H9 (cell line): ENCODE measurements at regions not wholly inside any gene's neighbourhood (a gene's known extent, or its start where the extent isn't known, plus 50 kb on each side); places are given as distances from the start of the nearest gene placed in this dataset.

Experiments used
- DNase-seq: peaks from one replicate; pipeline ENCODE4 v3.0.0-alpha.2; 2017
- H2AFZ ChIP-seq: one replicate; pipeline ENCODE4 v1.6.1; 2013; ENCODE audit warnings: mild to moderate bottlenecking, low read length, control low read depth, moderate library complexity
- H2AK5ac ChIP-seq: 2 replicates; pipeline ENCODE4 v1.6.1; 2013; ENCODE audit warnings: low read length, control low read depth, mixed read lengths; ENCODE audit not compliant: insufficient read length
- H2BK120ac ChIP-seq: one replicate; pipeline ENCODE4 v1.6.1; 2013; ENCODE audit warnings: low read depth, mild to moderate bottlenecking, low read length, control low read depth, inconsistent platforms; ENCODE audit not compliant: poor library complexity, severe bottlenecking
- H2BK12ac ChIP-seq: 2 replicates; pipeline ENCODE4 v1.6.1; 2013; ENCODE audit warnings: low read length, control low read depth, mixed read lengths, low read depth; ENCODE audit not compliant: insufficient read length
- H2BK15ac ChIP-seq: 2 replicates; pipeline ENCODE4 v1.6.1; 2013; ENCODE audit warnings: low read depth, low read length, control low read depth
- H2BK20ac ChIP-seq: one replicate; pipeline ENCODE4 v1.6.1; 2013; ENCODE audit warnings: low read depth, mild to moderate bottlenecking, low read length, control low read depth, inconsistent platforms; ENCODE audit not compliant: poor library complexity, severe bottlenecking
- H2BK5ac ChIP-seq: 2 replicates; pipeline ENCODE4 v1.6.1; 2013; ENCODE audit warnings: low read length, control low read depth, mixed read lengths; ENCODE audit not compliant: insufficient read length
- H3K14ac ChIP-seq: 2 replicates; pipeline ENCODE4 v1.6.1; 2013; ENCODE audit warnings: low read length, control low read depth; ENCODE audit not compliant: insufficient read depth
- H3K18ac ChIP-seq: 2 replicates; pipeline ENCODE4 v1.6.1; 2013; ENCODE audit warnings: low read depth, mild to moderate bottlenecking, mixed read lengths, low read length, control low read depth; ENCODE audit not compliant: insufficient read length
- H3K23ac ChIP-seq: 2 replicates; pipeline ENCODE4 v1.6.1; 2013; ENCODE audit warnings: low read length, control low read depth, mixed read lengths, low read depth; ENCODE audit not compliant: insufficient read length
- H3K23me2 ChIP-seq: 2 replicates; pipeline ENCODE4 v1.6.1; 2013; ENCODE audit warnings: low read depth, mild to moderate bottlenecking, mixed read lengths, low read length, control low read depth; ENCODE audit not compliant: insufficient read length, poor library complexity, severe bottlenecking
- H3K27ac ChIP-seq: 2 replicates; pipeline ENCODE4 v1.5.1; 2013; ENCODE audit warnings: low read length, control low read depth, mixed read lengths, low read depth; ENCODE audit not compliant: insufficient read length
- H3K27me3 ChIP-seq: 2 replicates; pipeline ENCODE4 v1.6.1; 2013; ENCODE audit warnings: low read length, control low read depth, inconsistent platforms; ENCODE audit not compliant: insufficient read depth
- H3K4ac ChIP-seq: 2 replicates; pipeline ENCODE4 v1.6.1; 2013; ENCODE audit warnings: low read depth, mild to moderate bottlenecking, control low read depth, inconsistent platforms, low read length, moderate library complexity
- H3K4me1 ChIP-seq: 2 replicates; pipeline ENCODE4 v1.6.1; 2013; ENCODE audit warnings: low read length, control low read depth, inconsistent platforms; ENCODE audit not compliant: insufficient read depth
- H3K4me2 ChIP-seq: 2 replicates; pipeline ENCODE4 v1.6.1; 2013; ENCODE audit warnings: low read length, control low read depth, mixed read lengths; ENCODE audit not compliant: insufficient read length, insufficient read depth
- H3K56ac ChIP-seq: 2 replicates; pipeline ENCODE4 v1.6.1; 2013; ENCODE audit warnings: low read depth, mild to moderate bottlenecking, mixed read lengths, low read length, control low read depth; ENCODE audit not compliant: insufficient read length
- H3K79me1 ChIP-seq: 2 replicates; pipeline ENCODE4 v1.6.1; 2013; ENCODE audit warnings: low read depth, mild to moderate bottlenecking, moderate library complexity, low read length, control low read depth, inconsistent platforms; ENCODE audit not compliant: insufficient read depth, poor library complexity, severe bottlenecking
- H3K79me2 ChIP-seq: 2 replicates; pipeline ENCODE4 v1.6.1; 2013; ENCODE audit warnings: low read length, control low read depth, inconsistent platforms; ENCODE audit not compliant: insufficient read depth
- H3K9ac ChIP-seq: 2 replicates; pipeline ENCODE4 v1.6.1; 2013; ENCODE audit warnings: low read length, control low read depth, mixed read lengths; ENCODE audit not compliant: insufficient read length; ENCODE audit errors: extremely low read depth
- H3K9me3 ChIP-seq: one replicate; pipeline ENCODE4 v1.6.1; 2013; ENCODE audit warnings: low read depth, low read length, inconsistent platforms; ENCODE audit not compliant: control insufficient read depth
- H3T11ph ChIP-seq: one replicate; pipeline ENCODE4 v1.6.1; 2013; ENCODE audit warnings: mild to moderate bottlenecking, low read length, control low read depth, inconsistent platforms
- H4K20me1 ChIP-seq: one replicate; pipeline ENCODE4 v1.6.1; 2013; ENCODE audit not compliant: control insufficient read depth, insufficient read length, insufficient read depth
- H4K5ac ChIP-seq: 2 replicates; pipeline ENCODE4 v1.6.1; 2013; ENCODE audit warnings: low read depth, mild to moderate bottlenecking, mixed read lengths, low read length, control low read depth; ENCODE audit not compliant: insufficient read length
- H4K8ac ChIP-seq: replicated peaks from 2 replicates; pipeline ENCODE4 v1.6.1; 2013; ENCODE audit warnings: low read length, control low read depth, mixed read lengths, low read depth; ENCODE audit not compliant: insufficient read length
- H4K91ac ChIP-seq: 2 replicates; pipeline ENCODE4 v1.6.1; 2013; ENCODE audit warnings: low read depth, mild to moderate bottlenecking, moderate library complexity, mixed read lengths, low read length, control low read depth; ENCODE audit not compliant: insufficient read length
- H3K27ac Mint-ChIP-seq, 3 experiments: 2 replicates in 2 of 3; 3 replicates in 1 of 3; pipeline ENCODE4 v1.8.0; 2020 to 2021; ENCODE audit warnings: mixed read lengths in 3 of 3, mild to moderate bottlenecking in 1 of 3, moderate library complexity in 1 of 3
- H3K27me3 Mint-ChIP-seq: 2 replicates; pipeline ENCODE4 v1.8.0; 2021; ENCODE audit warnings: low read depth, mild to moderate bottlenecking, moderate library complexity, mixed read lengths
- H3K36me3 Mint-ChIP-seq, 3 experiments: 2 replicates in 2 of 3; 3 replicates in 1 of 3; pipeline ENCODE4 v1.8.0; 2020 to 2021; ENCODE audit warnings: low read depth in 3 of 3, mixed read lengths in 3 of 3; ENCODE audit not compliant: insufficient read depth in 1 of 3
- H3K4me1 Mint-ChIP-seq, 2 experiments: 2 replicates each; pipeline ENCODE4 v1.8.0; 2020; ENCODE audit warnings: mixed read lengths in 2 of 2
- H3K4me3 Mint-ChIP-seq, 2 experiments: 2 replicates in 1 of 2; 3 replicates in 1 of 2; pipeline ENCODE4 v1.8.0; 2020 to 2021; ENCODE audit warnings: mild to moderate bottlenecking in 2 of 2, mixed read lengths in 2 of 2, moderate library complexity in 1 of 2
- H3K9me3 Mint-ChIP-seq, 2 experiments: 2 replicates in 1 of 2; 3 replicates in 1 of 2; pipeline ENCODE4 v1.8.0; 2020; ENCODE audit warnings: mild to moderate bottlenecking in 2 of 2, mixed read lengths in 2 of 2, moderate library complexity in 1 of 2
- CTCF ChIP-seq: fragments of 200-600 bp; sonication (generic); conservative IDR thresholded peaks from 3 replicates; pipeline ENCODE4 v1.8.0; 2021; ENCODE audit warnings: antibody characterized with exemption, mild to moderate bottlenecking
- WGBS: extraction: QIAGEN DNeasy Blood & Tissue Kit; methylation state at CpG from one replicate; pipeline ENCODE4 v1.1.7; 2013; ENCODE audit warnings: missing lambda C conversion rate, low lambda C conversion rate, mixed read lengths; ENCODE audit not compliant: insufficient read length; ENCODE audit errors: extremely low coverage; 5-methylcytosine and 5-hydroxymethylcytosine counted together

DNA sequence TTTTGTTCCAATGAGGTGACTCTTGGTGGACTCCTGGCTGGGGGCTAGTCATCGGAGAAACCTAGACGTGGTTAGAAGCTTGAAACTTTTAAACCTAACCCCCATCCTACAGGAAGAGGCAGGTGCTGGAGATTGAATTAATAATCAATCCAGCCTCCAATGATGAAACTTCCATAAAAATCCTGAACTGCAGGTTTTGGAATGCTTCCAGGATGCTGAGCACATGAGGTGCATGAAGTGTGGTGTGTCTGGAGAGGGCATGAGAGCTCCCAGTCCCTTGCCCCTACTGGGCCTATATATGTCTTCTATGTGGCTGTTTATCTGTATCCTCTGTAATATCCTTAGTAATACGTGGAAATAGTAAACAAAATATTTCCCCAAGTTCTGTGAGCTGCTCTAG, 90.7 kb upstream of the PDHA2 start:
- no peak overlapping the region for H2AK5ac ChIP-seq
- no CpG with 5 or more reads among the region's 3 CpGs for WGBS
- no peak overlapping the region for H3K27ac ChIP-seq
- H3K4me2 ChIP-seq: no peak overlapping the region
- no peak overlapping the region for H4K91ac ChIP-seq
- no peaks in the 10 kb centered on the region for H3K79me2 ChIP-seq
- no peaks in the 10 kb centered on the region for H3K27me3 Mint-ChIP-seq
- no peak overlapping the region for H4K5ac ChIP-seq
- H3K23ac ChIP-seq: no peak overlapping the region
- no peak overlapping the region for H3K14ac ChIP-seq
- H4K20me1 ChIP-seq: no peaks in the 10 kb centered on the region
- H3K27ac Mint-ChIP-seq: 0 out of 7 replicates have a peak overlapping the region, but pooled peaks of 1 of the 3 experiments have one; percentile 34
- H2BK15ac ChIP-seq: no peak overlapping the region
- no peak overlapping the region for H2BK12ac ChIP-seq
- no peaks in the 10 kb centered on the region for H3K9me3 ChIP-seq
- DNase-seq: no peak
- no peaks in the 10 kb centered on the region for H3K4me1 Mint-ChIP-seq
- H3T11ph ChIP-seq: no peak overlapping the region
- H3K4me1 ChIP-seq: no peaks in the 10 kb centered on the region
- no peak overlapping the region for H2AFZ ChIP-seq
- no peak overlapping the region for H3K4ac ChIP-seq
- no peak overlapping the region for H2BK20ac ChIP-seq
- H3K36me3 Mint-ChIP-seq: peaks cover 7 to 11% (median 8%) of the 10 kb centered on the region in 3 experiments; a peak in 6 of 7 replicates
- no peak overlapping the region for H3K4me3 Mint-ChIP-seq
- H3K9me3 Mint-ChIP-seq: peaks cover 12% of the 10 kb centered on the region in 2 experiments; a peak in 4 of 5 replicates
- H2BK5ac ChIP-seq: no peak overlapping the region
- TF ChIP-seq CTCF: no peak
- H4K8ac ChIP-seq: no peak overlapping the region
- H3K27me3 ChIP-seq: no peaks in the 10 kb centered on the region
- no peaks in the 10 kb centered on the region for H3K79me1 ChIP-seq
- no peaks in the 10 kb centered on the region for H3K23me2 ChIP-seq
- H3K9ac ChIP-seq: no peak overlapping the region
- H3K18ac ChIP-seq: no peak overlapping the region
- no peak overlapping the region for H3K56ac ChIP-seq
- H2BK120ac ChIP-seq: no peak overlapping the region
